HepG2 (cell line): ENCODE measurements at regions not wholly inside any gene's neighbourhood (a gene's known extent, or its start where the extent isn't known, plus 50 kb on each side); places are given as distances from the start of the nearest gene placed in this dataset.

Source experiments
- PAX8 ChIP-seq: sonication (generic); formaldehyde crosslinking; IDR thresholded peaks from 2 replicates; pipeline ENCODE4 v1.8.0; 2022; ENCODE audit warnings: mild to moderate bottlenecking, missing genetic modification reagents, borderline replicate concordance
- SAFB2 ChIP-seq: sonication (generic); formaldehyde crosslinking; IDR thresholded peaks from 2 replicates; pipeline ENCODE4 v1.5.1; 2020; ENCODE audit warnings: missing genetic modification reagents, low read depth, mild to moderate bottlenecking, borderline replicate concordance

GRCh38 chr1:93757256-93758036 lies 75.8 kb upstream of the BCAR3 start:
- TF ChIP-seq PAX8 (no peak), SAFB2 (CRISPR knock-in tag) (no peak)
